Glutamatergic neuron (in vitro differentiated cells): ENCODE measurements at regions not wholly inside any gene's neighbourhood (a gene's known extent, or its start where the extent isn't known, plus 50 kb on each side); places are given as distances from the start of the nearest gene placed in this dataset.
"Not testable (repeated sequence)": the region's sequence is repeated elsewhere in the genome, so short reads cannot be mapped to it uniquely, and the experiment has no call there.

ENCODE experiments used
- DNase-seq: peaks from one replicate; pipeline ENCODE4 v3.0.0; 2022
- H3K27ac Mint-ChIP-seq: one replicate; pipeline ENCODE4 v1.8.0; 2020; ENCODE audit warnings: mild to moderate bottlenecking, mixed read lengths, inconsistent platforms; ENCODE audit not compliant: unreplicated experiment
- H3K27me3 Mint-ChIP-seq: one replicate; pipeline ENCODE4 v1.8.0; 2020; ENCODE audit warnings: mild to moderate bottlenecking, moderate library complexity, mixed read lengths, inconsistent platforms; ENCODE audit not compliant: unreplicated experiment
- H3K36me3 Mint-ChIP-seq: one replicate; pipeline ENCODE4 v1.8.0; 2020; ENCODE audit warnings: mild to moderate bottlenecking, mixed read lengths, inconsistent platforms; ENCODE audit not compliant: unreplicated experiment
- H3K4me1 Mint-ChIP-seq: one replicate; pipeline ENCODE4 v1.8.0; 2020; ENCODE audit warnings: mild to moderate bottlenecking, low read depth, mixed read lengths, inconsistent platforms; ENCODE audit not compliant: unreplicated experiment
- H3K4me3 Mint-ChIP-seq: one replicate; pipeline ENCODE4 v1.8.0; 2020; ENCODE audit warnings: mild to moderate bottlenecking, mixed read lengths, inconsistent platforms; ENCODE audit not compliant: unreplicated experiment
- H3K9me3 Mint-ChIP-seq: one replicate; pipeline ENCODE4 v1.8.0; 2020; ENCODE audit warnings: mild to moderate bottlenecking, moderate library complexity, mixed read lengths, inconsistent platforms; ENCODE audit not compliant: unreplicated experiment
- CTCF ChIP-seq: fragments of 200-600 bp; sonication (generic); IDR thresholded peaks from one replicate; pipeline ENCODE4 v1.5.0; 2021; ENCODE audit not compliant: partially characterized antibody, unreplicated experiment

- no peak for DNase-seq
- Mint-ChIP-seq H3K36me3 (peaks cover 5% of the 10 kb centered on the region), H3K4me1 (no peaks in the 10 kb centered on the region), H3K4me3 (no peak overlapping the region), H3K27ac (no peak overlapping the region), H3K27me3 (no peaks in the 10 kb centered on the region), H3K9me3 (peaks cover 1% of the 10 kb centered on the region)
- TF ChIP-seq CTCF: no peak
These were observed 76.8 kb upstream of the DAPK1 start for GRCh38 chr9:87420884-87421283.

GRCh38 chr9:87421734-87422133, 75.9 kb upstream of the DAPK1 start:
- Mint-ChIP-seq H3K27ac (no peak overlapping the region), H3K27me3 (no peaks in the 10 kb centered on the region), H3K4me1 (no peaks in the 10 kb centered on the region), H3K9me3 (peaks cover 1% of the 10 kb centered on the region), H3K36me3 (peaks cover 5% of the 10 kb centered on the region), H3K4me3 (no peak overlapping the region)
- no peak for DNase-seq
- TF ChIP-seq CTCF: no peak

GRCh38 chr9:87422999-87423398, 74.7 kb upstream of the DAPK1 start:
- Mint-ChIP-seq H3K27ac (no peak overlapping the region), H3K4me1 (peaks cover 7% of the 10 kb centered on the region), H3K9me3 (peaks cover 1% of the 10 kb centered on the region), H3K27me3 (no peaks in the 10 kb centered on the region), H3K4me3 (no peak overlapping the region), H3K36me3 (peaks cover 5% of the 10 kb centered on the region)
- TF ChIP-seq CTCF: no peak
- no peak for DNase-seq

- not testable (repeated sequence) for H3K36me3 Mint-ChIP-seq, H3K27ac Mint-ChIP-seq, DNase-seq, H3K4me3 Mint-ChIP-seq, H3K9me3 Mint-ChIP-seq, H3K27me3 Mint-ChIP-seq
- H3K4me1 Mint-ChIP-seq: peaks cover 12% of the 10 kb centered on the region
These were observed 73.8 kb upstream of the DAPK1 start for GRCh38 chr9:87423885-87424284.

- H3K9me3 Mint-ChIP-seq: peaks cover 7% of the 10 kb centered on the region
- H3K36me3 Mint-ChIP-seq: peaks cover 5% of the 10 kb centered on the region
- H3K27me3 Mint-ChIP-seq: peaks cover 4% of the 10 kb centered on the region
- peaks cover 13% of the 10 kb centered on the region for H3K4me1 Mint-ChIP-seq
- no peak for TF ChIP-seq CTCF
- no peak overlapping the region for H3K27ac Mint-ChIP-seq
- H3K4me3 Mint-ChIP-seq: no peak overlapping the region
- DNase-seq: no peak
These were observed 72.5 kb upstream of the DAPK1 start for GRCh38 chr9:87425202-87425601.

- Mint-ChIP-seq H3K4me3 (peak overlapping the region; percentile 22), H3K4me1 (peaks cover 25% of the 10 kb centered on the region), H3K27me3 (peaks cover 7% of the 10 kb centered on the region), H3K9me3 (peaks cover 6% of the 10 kb centered on the region), H3K27ac (peak overlapping the region; percentile 91), H3K36me3 (peaks cover 5% of the 10 kb centered on the region)
- no peak for DNase-seq
- no peak for TF ChIP-seq CTCF
These were observed 69.7 kb upstream of the DAPK1 start for GRCh38 chr9:87427851-87428506.
